Astrocyte of the cerebellum (primary cell): ENCODE measurements at regions not wholly inside any gene's neighbourhood (a gene's known extent, or its start where the extent isn't known, plus 50 kb on each side); places are given as distances from the start of the nearest gene placed in this dataset.

ENCODE experiments used
- DNase-seq: peaks from one replicate; pipeline ENCODE4 v3.0.0-alpha.2; 2011; ENCODE audit warnings: low read depth
- H3K4me3 ChIP-seq: 2 replicates; pipeline ENCODE4 v1.5.1; 2011; ENCODE audit warnings: mild to moderate bottlenecking, low read depth, low read length, moderate library complexity
- in situ Hi-C: cut with HindIII; loops from 2 replicates; pipeline ENCODE4 v1.10.0; 2017; ENCODE audit warnings: low sequenced_read_pairs
- TF ChIP-seq, protein P1 (sequence below): IDR thresholded peaks from 2 replicates; pipeline ENCODE4 v1.5.1; 2012; ENCODE audit warnings: low read length, low read depth, moderate library complexity, mild to moderate bottlenecking; ENCODE audit errors: missing control alignments

DNA sequence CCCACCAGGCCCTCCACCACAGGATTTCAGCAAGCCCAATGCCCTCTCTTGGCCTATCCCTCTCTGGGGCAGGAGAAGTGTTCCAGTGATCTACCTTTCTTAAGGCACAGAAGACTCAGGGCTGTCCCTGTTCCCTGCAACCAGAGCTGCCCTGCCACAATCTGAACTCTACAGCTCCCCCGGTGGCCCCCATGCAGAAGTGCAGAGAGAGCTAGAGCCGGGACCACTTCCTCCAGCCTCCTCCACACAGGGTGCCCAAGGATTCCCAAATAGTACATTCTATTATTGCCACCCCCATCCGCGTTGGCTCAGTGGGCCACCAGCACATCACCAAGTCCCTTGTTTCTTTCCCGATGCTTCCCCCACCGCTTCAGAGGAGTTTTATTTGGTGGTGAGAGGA lies 114.8 kb upstream of the PTPRM start:
- TF ChIP-seq, protein P1, sequence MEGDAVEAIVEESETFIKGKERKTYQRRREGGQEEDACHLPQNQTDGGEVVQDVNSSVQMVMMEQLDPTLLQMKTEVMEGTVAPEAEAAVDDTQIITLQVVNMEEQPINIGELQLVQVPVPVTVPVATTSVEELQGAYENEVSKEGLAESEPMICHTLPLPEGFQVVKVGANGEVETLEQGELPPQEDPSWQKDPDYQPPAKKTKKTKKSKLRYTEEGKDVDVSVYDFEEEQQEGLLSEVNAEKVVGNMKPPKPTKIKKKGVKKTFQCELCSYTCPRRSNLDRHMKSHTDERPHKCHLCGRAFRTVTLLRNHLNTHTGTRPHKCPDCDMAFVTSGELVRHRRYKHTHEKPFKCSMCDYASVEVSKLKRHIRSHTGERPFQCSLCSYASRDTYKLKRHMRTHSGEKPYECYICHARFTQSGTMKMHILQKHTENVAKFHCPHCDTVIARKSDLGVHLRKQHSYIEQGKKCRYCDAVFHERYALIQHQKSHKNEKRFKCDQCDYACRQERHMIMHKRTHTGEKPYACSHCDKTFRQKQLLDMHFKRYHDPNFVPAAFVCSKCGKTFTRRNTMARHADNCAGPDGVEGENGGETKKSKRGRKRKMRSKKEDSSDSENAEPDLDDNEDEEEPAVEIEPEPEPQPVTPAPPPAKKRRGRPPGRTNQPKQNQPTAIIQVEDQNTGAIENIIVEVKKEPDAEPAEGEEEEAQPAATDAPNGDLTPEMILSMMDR, result peak; percentile 54
- H3K4me3 ChIP-seq, result no peak overlapping the region
- in situ Hi-C loops, result loop anchor here (5.0 kb wide), 1 partner anchor 90 kb away; no protein-coding TSS in a partner anchor
- no peak for DNase-seq

DNA sequence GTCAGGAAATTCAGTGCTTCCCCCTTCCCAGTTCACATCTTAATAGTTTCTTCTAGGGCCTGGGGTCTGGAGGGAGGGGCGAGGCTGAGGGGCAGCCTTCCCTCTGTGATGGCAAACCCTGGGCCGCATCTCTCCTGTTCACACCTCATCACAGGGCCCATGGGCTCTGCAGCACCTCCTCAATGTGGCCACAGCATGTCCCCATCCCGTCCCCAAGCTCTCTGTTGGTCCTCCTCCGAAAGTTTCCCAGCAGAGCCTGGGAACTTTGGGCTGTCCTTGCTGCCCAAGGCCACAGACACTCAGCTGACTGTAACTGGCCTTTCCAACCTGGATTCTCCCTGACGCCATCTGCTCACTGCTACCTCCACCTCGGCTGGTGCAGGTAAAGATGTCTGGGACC lies 112.7 kb upstream of the PTPRM start:
- no peak for DNase-seq
- H3K4me3 ChIP-seq, result no peak overlapping the region
- in situ Hi-C loops, result loop anchor here (5.0 kb wide), 1 partner anchor 88 kb away; no protein-coding TSS in a partner anchor
- TF ChIP-seq, protein P1, result no peak

DNA sequence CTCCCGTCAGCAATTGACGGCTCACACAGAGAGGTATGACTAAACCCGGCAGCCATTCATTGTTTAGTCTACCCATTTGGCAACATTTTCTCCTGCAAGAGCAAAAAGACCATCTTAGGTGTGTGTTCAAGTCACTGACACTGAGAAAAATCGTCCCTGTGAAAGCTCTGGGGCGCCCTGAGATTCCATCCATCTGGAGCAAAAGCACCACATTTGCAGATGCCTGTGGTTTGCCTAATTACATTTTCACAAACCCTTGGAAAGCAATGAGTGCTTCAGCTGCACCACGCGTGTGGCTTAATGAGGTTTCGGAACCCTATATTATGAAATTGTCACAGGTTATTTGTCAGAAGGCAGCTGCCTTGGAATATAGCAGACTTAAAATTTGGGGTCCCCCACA lies 110.7 kb upstream of the PTPRM start:
- in situ Hi-C loops, result no loop called here
- no peak overlapping the region for H3K4me3 ChIP-seq
- no peak for DNase-seq
- TF ChIP-seq, protein P1, result no peak

DNA sequence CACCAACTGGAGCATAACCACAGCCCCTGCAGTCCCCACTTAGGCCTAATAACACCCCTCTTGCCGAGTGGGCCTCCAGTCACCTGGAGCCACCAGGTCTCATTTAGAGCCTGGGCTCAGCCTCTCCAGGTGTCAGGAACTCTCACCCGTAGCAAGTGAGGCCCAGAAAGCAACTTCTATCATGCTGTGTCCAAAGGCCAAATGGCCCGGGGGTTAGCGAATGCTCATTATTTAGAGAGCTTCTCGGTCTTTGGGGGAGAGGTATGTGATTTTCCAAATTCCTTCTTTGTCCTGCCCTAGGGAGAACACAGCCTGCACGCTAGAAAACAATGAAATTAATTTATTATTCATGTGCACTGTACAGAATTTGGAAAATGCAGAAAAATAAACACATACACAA lies 109.9 kb upstream of the PTPRM start:
- TF ChIP-seq, protein P1, result no peak
- in situ Hi-C loops, result no loop called here
- no peak for DNase-seq
- H3K4me3 ChIP-seq, result no peak overlapping the region

DNA sequence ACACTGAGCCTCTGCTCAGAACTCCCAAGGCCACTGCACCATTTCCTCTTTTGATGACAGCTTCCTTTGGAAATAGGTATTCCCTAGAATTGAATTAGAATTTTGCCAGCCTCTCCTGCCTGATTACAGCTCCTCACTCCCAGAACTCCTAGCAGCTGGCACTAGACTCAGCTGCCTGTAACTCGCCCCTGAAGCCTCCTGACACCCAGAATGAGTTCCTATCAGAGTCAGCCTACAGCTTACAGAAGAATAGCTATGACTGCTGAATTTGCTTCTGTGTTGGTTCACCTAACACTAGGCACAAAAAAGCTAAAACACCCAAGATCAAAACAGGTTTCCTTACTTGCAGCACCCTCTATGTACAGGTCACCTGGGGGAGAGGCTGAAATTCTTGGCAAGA lies 108.2 kb upstream of the PTPRM start:
- DNase-seq, result no peak
- TF ChIP-seq, protein P1, result no peak
- no peak overlapping the region for H3K4me3 ChIP-seq
- in situ Hi-C loops, result no loop called here

DNA sequence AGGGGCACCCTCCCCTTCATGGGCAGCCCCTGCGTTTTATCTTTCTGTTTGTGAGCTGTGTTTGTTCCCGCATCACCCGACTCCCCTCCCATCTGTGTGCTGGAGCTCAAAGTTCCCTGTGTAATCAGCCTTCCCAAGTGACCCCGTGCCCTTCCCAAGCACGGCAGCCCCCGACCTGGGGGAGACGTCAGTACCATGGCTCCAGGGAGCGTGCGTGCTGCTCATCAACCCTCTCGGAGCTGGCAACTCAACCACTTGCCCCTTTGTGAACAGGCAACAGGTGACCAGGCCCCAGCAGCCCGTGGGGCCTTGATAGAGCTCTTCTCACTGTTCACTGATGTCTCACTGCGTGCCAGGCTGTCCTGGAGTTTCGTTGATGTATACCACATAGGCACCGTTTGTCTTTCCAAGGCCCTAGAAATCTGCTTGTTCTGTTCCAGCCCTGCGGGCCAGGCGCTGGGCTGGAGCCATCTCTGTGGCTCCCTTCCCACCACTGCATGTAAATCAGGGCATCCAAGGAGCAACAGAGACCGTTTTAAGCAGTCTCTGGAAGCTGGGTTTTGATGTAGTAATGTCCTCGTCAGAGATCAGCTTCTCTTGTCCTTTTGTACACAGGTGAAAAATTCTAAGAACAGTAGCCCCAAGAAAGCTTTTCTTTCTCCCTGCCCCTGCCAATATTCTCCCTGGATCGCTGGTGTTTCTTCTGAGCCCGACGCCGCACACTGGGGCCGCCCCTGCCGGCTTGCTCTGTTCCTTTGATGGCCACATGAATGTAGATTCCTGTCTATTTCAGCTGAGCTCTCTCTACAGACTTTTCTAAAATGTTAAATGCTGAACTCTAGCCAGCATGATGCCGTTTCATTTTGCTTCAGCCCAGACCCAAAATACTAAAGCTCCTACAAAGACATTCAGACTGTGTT lies 107.0 kb upstream of the PTPRM start:
- TF ChIP-seq, protein P1, result no peak
- in situ Hi-C loops, result no loop called here

More for the DNA sequence above, 107.0 kb upstream of the PTPRM start:
- no peak overlapping the region for H3K4me3 ChIP-seq
- no peak for DNase-seq
